Liver (tissue), 2 donors: ENCODE measurements at regions not wholly inside any gene's neighbourhood (a gene's known extent, or its start where the extent isn't known, plus 50 kb on each side); places are given as distances from the start of the nearest gene placed in this dataset.

Experiments used
- MAX ChIP-seq: IDR thresholded peaks from 2 replicates; pipeline ENCODE4 v1.6.1; 2016; ENCODE audit warnings: antibody characterized with exemption
- TAF1 ChIP-seq: conservative IDR thresholded peaks from 2 replicates; pipeline ENCODE4 v1.6.1; 2016; ENCODE audit warnings: antibody characterized with exemption, mild to moderate bottlenecking
- donor health status: healthy.

- TF ChIP-seq TAF1 (no peak), MAX (no peak)
Observed at GRCh38 chr16:73347500-73348375, 299.8 kb upstream of the ZFHX3 start.
